MM.1S (cell line): ENCODE measurements at regions not wholly inside any gene's neighbourhood (a gene's known extent, or its start where the extent isn't known, plus 50 kb on each side); places are given as distances from the start of the nearest gene placed in this dataset.

Experiments
- DNase-seq: peaks from one replicate; pipeline ENCODE4 v3.0.0-alpha.2; 2015
- H2AFZ ChIP-seq: fragments of 300-600 bp; sonication (generic); 2 replicates; pipeline ENCODE4 v1.6.0; 2016; ENCODE audit warnings: antibody characterized with exemption, low read length
- H3F3A ChIP-seq: fragments of 300-600 bp; sonication (generic); 2 replicates; pipeline ENCODE4 v1.6.1; 2016; ENCODE audit warnings: mild to moderate bottlenecking, antibody characterized with exemption, low read length, moderate library complexity, mixed read lengths; ENCODE audit not compliant: insufficient read depth
- H3K27ac ChIP-seq: fragments of 300-600 bp; sonication (generic); 2 replicates; pipeline ENCODE4 v1.5.1; 2016; ENCODE audit warnings: mild to moderate bottlenecking, low read length
- H3K27me3 ChIP-seq: fragments of 300-600 bp; sonication (generic); replicated peaks from 2 replicates; pipeline ENCODE4 v1.6.0; 2016; ENCODE audit warnings: low read length; ENCODE audit not compliant: insufficient read depth
- H3K36me3 ChIP-seq: fragments of 300-600 bp; sonication (generic); replicated peaks from 2 replicates; pipeline ENCODE4 v1.6.1; 2016; ENCODE audit warnings: mild to moderate bottlenecking, low read length, mixed read lengths; ENCODE audit not compliant: insufficient read depth
- H3K4me1 ChIP-seq: fragments of 300-600 bp; sonication (generic); 2 replicates; pipeline ENCODE4 v1.6.1; 2016; ENCODE audit warnings: low read length, mixed read lengths
- H3K4me2 ChIP-seq: fragments of 300-600 bp; sonication (generic); 2 replicates; pipeline ENCODE4 v1.6.0; 2016; ENCODE audit warnings: low read depth, low read length
- H3K4me3 ChIP-seq: fragments of 300-600 bp; sonication (generic); 2 replicates; pipeline ENCODE4 v1.5.1; 2016; ENCODE audit warnings: low read length, mixed read lengths
- H3K79me2 ChIP-seq: fragments of 300-600 bp; sonication (generic); 2 replicates; pipeline ENCODE4 v1.6.1; 2016; ENCODE audit warnings: mixed run types, low read length, mixed read lengths
- H3K9ac ChIP-seq: fragments of 300-600 bp; sonication (generic); 2 replicates; pipeline ENCODE4 v1.6.1; 2016; ENCODE audit warnings: low read length, mixed read lengths
- H3K9me2 ChIP-seq: fragments of 300-600 bp; sonication (generic); replicated peaks from 2 replicates; pipeline ENCODE4 v1.6.1; 2016; ENCODE audit warnings: mild to moderate bottlenecking, low read length, mixed read lengths; ENCODE audit not compliant: insufficient read depth
- H3K9me3 ChIP-seq: fragments of 300-600 bp; sonication (generic); replicated peaks from 2 replicates; pipeline ENCODE4 v1.6.1; 2016; ENCODE audit warnings: mild to moderate bottlenecking, low read length, mixed read lengths; ENCODE audit not compliant: insufficient read depth
- H4K20me1 ChIP-seq: fragments of 300-600 bp; sonication (generic); 2 replicates; pipeline ENCODE4 v1.6.1; 2016; ENCODE audit warnings: mild to moderate bottlenecking, low read length, moderate library complexity, mixed read lengths; ENCODE audit not compliant: insufficient read depth
- EZH2 ChIP-seq: fragments of 300-600 bp; sonication (generic); optimal IDR thresholded peaks from 2 replicates; pipeline ENCODE3; 2017; ENCODE audit warnings: low read depth, mild to moderate bottlenecking, antibody characterized with exemption, low read length, mixed read lengths
- EZH2phosphoT487 ChIP-seq: fragments of 300-600 bp; sonication (generic); IDR thresholded peaks from 2 replicates; pipeline ENCODE4 v1.6.1; 2018; ENCODE audit warnings: antibody characterized with exemption, low read length
- TF ChIP-seq, protein P1 (sequence below): fragments of 300-600 bp; sonication (generic); IDR thresholded peaks from 2 replicates; pipeline ENCODE4 v1.5.1; 2016; ENCODE audit warnings: antibody characterized with exemption, low read length, mixed read lengths

DNA sequence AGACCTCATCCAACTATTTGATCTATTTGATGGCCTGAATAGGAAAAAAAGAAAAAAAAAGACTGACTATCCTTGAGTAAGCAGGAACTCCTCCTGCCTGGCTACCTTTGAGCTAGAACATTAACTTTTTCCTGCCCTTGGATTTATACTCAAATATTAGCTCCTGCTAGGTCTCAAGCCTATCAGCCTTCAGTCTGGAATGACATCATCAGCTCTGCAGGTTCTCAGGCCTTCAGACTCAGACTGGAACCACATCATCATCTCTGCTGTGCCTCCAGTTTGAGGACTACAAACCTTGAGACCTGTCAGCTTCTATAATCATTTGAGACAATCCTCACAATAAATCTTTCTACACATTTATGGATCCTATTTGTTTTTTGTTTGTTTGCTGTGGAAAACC is 754.0 kb upstream of the SLIT2 start:
- H3K27ac ChIP-seq = no peak overlapping the region
- H3K4me2 ChIP-seq = no peak overlapping the region
- no peaks in the 10 kb centered on the region; the same call in 1 of the 2 replicates for H3K9me2 ChIP-seq
- TF ChIP-seq, protein P1, sequence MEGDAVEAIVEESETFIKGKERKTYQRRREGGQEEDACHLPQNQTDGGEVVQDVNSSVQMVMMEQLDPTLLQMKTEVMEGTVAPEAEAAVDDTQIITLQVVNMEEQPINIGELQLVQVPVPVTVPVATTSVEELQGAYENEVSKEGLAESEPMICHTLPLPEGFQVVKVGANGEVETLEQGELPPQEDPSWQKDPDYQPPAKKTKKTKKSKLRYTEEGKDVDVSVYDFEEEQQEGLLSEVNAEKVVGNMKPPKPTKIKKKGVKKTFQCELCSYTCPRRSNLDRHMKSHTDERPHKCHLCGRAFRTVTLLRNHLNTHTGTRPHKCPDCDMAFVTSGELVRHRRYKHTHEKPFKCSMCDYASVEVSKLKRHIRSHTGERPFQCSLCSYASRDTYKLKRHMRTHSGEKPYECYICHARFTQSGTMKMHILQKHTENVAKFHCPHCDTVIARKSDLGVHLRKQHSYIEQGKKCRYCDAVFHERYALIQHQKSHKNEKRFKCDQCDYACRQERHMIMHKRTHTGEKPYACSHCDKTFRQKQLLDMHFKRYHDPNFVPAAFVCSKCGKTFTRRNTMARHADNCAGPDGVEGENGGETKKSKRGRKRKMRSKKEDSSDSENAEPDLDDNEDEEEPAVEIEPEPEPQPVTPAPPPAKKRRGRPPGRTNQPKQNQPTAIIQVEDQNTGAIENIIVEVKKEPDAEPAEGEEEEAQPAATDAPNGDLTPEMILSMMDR = no peak
- TF ChIP-seq EZH2phosphoT487 = no peak
- TF ChIP-seq EZH2 = no peak
- H3F3A ChIP-seq = no peaks in the 10 kb centered on the region
- H3K4me3 ChIP-seq = no peak overlapping the region
- H3K27me3 ChIP-seq = no peaks in the 10 kb centered on the region
- no peaks in the 10 kb centered on the region for H3K4me1 ChIP-seq
- no peak overlapping the region for H2AFZ ChIP-seq
- no peaks in the 10 kb centered on the region for H3K36me3 ChIP-seq
- DNase-seq = no peak
- no peaks in the 10 kb centered on the region for H4K20me1 ChIP-seq
- no peak overlapping the region for H3K9ac ChIP-seq
- H3K79me2 ChIP-seq = no peaks in the 10 kb centered on the region
- H3K9me3 ChIP-seq = no peaks in the 10 kb centered on the region

DNA sequence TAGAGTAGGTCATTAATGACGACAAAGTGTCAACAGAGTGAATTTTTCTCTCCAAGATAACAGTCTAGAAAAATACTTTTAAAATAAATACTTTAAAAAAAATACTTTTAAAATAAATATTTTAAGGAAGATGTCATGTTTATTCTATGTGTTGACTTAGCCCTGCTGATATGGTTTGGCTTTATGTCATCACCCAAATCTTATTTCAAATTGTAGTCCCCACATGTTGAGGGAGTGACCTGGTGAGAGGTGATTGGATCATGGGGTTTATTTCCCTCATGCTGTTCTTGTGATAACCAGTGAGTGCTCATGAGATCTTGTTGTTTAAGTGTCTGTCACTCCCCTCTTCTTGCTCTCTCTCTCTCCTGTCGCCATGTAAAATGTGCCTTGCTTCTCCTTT is 754.9 kb upstream of the SLIT2 start:
- TF ChIP-seq, protein P1 = no peak
- TF ChIP-seq EZH2phosphoT487 (no peak), EZH2 (no peak)
- H3K36me3 ChIP-seq = no peaks in the 10 kb centered on the region
- no peak overlapping the region for H3K4me3 ChIP-seq
- no peaks in the 10 kb centered on the region for H3K79me2 ChIP-seq
- no peak overlapping the region for H3K27ac ChIP-seq
- H4K20me1 ChIP-seq = no peaks in the 10 kb centered on the region
- H3K4me1 ChIP-seq = no peaks in the 10 kb centered on the region
- H3F3A ChIP-seq = no peaks in the 10 kb centered on the region
- no peak for DNase-seq
- H2AFZ ChIP-seq = no peak overlapping the region
- no peaks in the 10 kb centered on the region for H3K27me3 ChIP-seq
- no peaks in the 10 kb centered on the region for H3K9me3 ChIP-seq
- no peaks in the 10 kb centered on the region; the same call in 1 of the 2 replicates for H3K9me2 ChIP-seq
- no peak overlapping the region for H3K9ac ChIP-seq
- no peak overlapping the region for H3K4me2 ChIP-seq

- H3K79me2 ChIP-seq = no peaks in the 10 kb centered on the region
- no peaks in the 10 kb centered on the region for H3K27me3 ChIP-seq
- H3K4me1 ChIP-seq = no peaks in the 10 kb centered on the region
- no peak overlapping the region for H3K9ac ChIP-seq
- DNase-seq = no peak
- no peaks in the 10 kb centered on the region; the same call in 1 of the 2 replicates for H3K9me2 ChIP-seq
- H3F3A ChIP-seq = no peaks in the 10 kb centered on the region
- H2AFZ ChIP-seq = no peak overlapping the region
- no peak overlapping the region for H3K4me3 ChIP-seq
- no peak overlapping the region for H3K27ac ChIP-seq
- H3K4me2 ChIP-seq = no peak overlapping the region
- TF ChIP-seq, protein P1 = no peak
- no peak for TF ChIP-seq EZH2
- TF ChIP-seq EZH2phosphoT487 = no peak
- no peaks in the 10 kb centered on the region for H3K36me3 ChIP-seq
- no peaks in the 10 kb centered on the region for H4K20me1 ChIP-seq
- H3K9me3 ChIP-seq = no peaks in the 10 kb centered on the region
Measured at GRCh38 chr4:19494961-19495360, 756.7 kb upstream of the SLIT2 start.
